Dendritic cell treated with granulocyte-macrophage colony-stimulating factor and Interleukin-4, amounts not matched to agents 40 ng/mL and 50 ng/mL, for 4 days (primary cell): ENCODE measurements at regions not wholly inside any gene's neighbourhood (a gene's known extent, or its start where the extent isn't known, plus 50 kb on each side); places are given as distances from the start of the nearest gene placed in this dataset.

ENCODE experiments used
- H3K27ac Mint-ChIP-seq: one replicate; pipeline ENCODE4 v1.8.0; 2022; ENCODE audit warnings: mild to moderate bottlenecking, mixed read lengths
- H3K27me3 Mint-ChIP-seq: one replicate; pipeline ENCODE4 v1.8.0; 2022; ENCODE audit warnings: mild to moderate bottlenecking, mixed read lengths
- H3K36me3 Mint-ChIP-seq: one replicate; pipeline ENCODE4 v1.8.0; 2022; ENCODE audit warnings: low read depth, mixed read lengths
- H3K4me1 Mint-ChIP-seq: one replicate; pipeline ENCODE4 v1.8.0; 2022; ENCODE audit warnings: low read depth, mixed read lengths
- H3K4me3 Mint-ChIP-seq: one replicate; pipeline ENCODE4 v1.8.0; 2022; ENCODE audit warnings: mild to moderate bottlenecking, moderate library complexity, mixed read lengths
- H3K9me3 Mint-ChIP-seq: one replicate; pipeline ENCODE4 v1.8.0; 2022; ENCODE audit warnings: mixed read lengths
- intact Hi-C: fragments of 100-400 bp; cut with micrococcal nuclease; formaldehyde crosslinking; loops from one replicate; pipeline ENCODE4 v1.15.0; 2022

DNA sequence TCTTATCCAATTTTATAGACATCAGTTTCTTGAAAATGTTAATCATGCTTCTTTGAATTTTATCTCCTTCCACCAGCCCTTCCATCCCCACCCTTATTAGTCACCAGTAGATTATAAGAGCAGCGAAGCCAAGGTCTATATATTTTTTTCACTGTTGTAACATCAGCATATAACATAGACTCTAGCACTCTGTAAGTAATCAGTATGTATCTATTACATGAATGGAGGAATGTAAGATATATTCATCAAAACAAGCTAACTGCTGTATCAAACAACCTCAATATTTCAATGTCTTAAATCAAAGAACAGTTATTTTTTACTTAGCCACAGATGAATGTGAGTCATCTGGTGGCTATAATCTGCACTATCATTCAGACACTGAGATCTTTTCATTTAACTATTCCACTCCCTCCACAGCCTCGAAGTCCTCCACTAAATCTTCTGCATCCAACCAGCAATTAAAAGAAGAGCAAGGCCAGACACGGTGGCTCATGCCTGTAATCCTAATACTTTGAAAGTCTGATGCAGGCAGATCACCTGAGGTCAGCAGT lies 178.9 kb downstream of the CENPC start:
- no peak overlapping the region for H3K27ac Mint-ChIP-seq
- no peak overlapping the region for H3K4me3 Mint-ChIP-seq
- H3K4me1 Mint-ChIP-seq = no peaks in the 10 kb centered on the region
- no peaks in the 10 kb centered on the region for H3K36me3 Mint-ChIP-seq
- H3K27me3 Mint-ChIP-seq = peaks cover 2% of the 10 kb centered on the region
- H3K9me3 Mint-ChIP-seq = peaks cover 27% of the 10 kb centered on the region
- intact Hi-C loops = no loop called here

DNA sequence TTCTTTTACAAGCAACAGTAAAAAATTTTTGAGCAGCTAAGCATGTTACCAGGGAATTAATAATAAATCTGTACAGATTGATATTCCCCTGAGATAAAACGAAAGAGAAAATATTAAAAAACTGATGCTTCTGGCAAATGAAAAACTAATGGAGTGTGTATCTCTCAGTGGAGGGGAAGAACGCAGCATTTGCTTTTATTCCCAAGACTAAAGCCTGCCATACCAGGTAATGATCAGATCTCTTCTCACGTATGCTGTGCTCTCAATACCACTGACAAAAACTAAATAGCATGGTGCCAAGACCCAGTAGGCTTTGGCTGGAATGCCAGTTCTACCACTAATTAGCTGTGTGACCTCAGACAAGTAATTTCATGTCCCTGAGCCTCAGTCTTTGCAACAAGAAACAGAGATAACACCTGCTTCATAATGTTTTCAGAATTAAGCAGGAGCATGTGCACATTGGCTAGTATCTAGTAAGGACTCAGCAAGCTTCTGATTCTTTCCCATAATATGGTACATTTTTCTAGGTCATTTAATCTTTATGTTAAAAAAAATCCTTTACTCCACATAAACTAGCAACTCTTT lies 179.6 kb downstream of the CENPC start:
- Mint-ChIP-seq H3K27ac (no peak overlapping the region), H3K4me3 (no peak overlapping the region), H3K36me3 (no peaks in the 10 kb centered on the region), H3K27me3 (peaks cover 2% of the 10 kb centered on the region), H3K9me3 (peaks cover 30% of the 10 kb centered on the region), H3K4me1 (no peaks in the 10 kb centered on the region)
- intact Hi-C loops = no loop called here

DNA sequence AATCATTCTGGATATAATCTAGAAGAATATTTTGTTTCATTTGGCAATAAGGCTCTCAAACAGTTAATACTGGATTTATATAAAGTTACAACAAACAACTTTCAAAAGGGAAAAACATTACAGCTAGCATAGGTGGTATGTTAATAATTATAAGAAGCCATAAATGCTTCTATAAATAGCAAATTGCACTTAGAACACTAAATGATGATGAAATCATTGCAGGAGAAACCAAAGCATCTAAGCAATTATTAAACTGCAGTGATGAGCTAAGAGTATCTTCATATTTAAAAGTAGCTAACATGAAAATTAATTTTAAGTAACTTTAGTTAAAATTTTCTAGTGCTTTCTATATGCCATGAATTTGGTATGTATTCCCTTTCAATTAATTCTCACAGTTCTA lies 189.5 kb downstream of the CENPC start:
- no peak overlapping the region for H3K27ac Mint-ChIP-seq
- H3K36me3 Mint-ChIP-seq = no peaks in the 10 kb centered on the region
- no peaks in the 10 kb centered on the region for H3K4me1 Mint-ChIP-seq
- H3K27me3 Mint-ChIP-seq = no peaks in the 10 kb centered on the region
- intact Hi-C loops = no loop called here
- no peaks in the 10 kb centered on the region for H3K9me3 Mint-ChIP-seq
- H3K4me3 Mint-ChIP-seq = no peak overlapping the region

DNA sequence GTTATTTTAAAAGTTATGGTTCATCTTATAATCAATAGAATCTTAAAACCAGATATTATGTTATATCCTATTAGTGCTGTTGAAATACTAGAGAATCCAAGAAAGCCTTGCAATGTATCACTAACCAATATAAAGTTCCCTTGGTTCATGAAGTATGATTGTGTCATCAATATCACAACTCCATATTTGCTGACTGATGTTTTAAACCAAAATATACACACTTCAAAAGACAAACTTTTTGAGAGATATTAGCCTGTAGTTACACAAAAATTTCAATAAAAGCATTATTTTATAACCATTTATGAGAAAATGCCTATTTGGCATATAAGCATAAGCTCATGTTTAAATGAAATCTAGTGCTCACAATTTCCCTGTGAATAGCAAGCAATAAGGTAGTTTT lies 198.6 kb downstream of the CENPC start:
- Mint-ChIP-seq H3K27me3 (no peaks in the 10 kb centered on the region), H3K36me3 (no peaks in the 10 kb centered on the region), H3K4me3 (no peak overlapping the region), H3K27ac (no peak overlapping the region), H3K9me3 (no peaks in the 10 kb centered on the region), H3K4me1 (peaks cover 7% of the 10 kb centered on the region)
- intact Hi-C loops = no loop called here

DNA sequence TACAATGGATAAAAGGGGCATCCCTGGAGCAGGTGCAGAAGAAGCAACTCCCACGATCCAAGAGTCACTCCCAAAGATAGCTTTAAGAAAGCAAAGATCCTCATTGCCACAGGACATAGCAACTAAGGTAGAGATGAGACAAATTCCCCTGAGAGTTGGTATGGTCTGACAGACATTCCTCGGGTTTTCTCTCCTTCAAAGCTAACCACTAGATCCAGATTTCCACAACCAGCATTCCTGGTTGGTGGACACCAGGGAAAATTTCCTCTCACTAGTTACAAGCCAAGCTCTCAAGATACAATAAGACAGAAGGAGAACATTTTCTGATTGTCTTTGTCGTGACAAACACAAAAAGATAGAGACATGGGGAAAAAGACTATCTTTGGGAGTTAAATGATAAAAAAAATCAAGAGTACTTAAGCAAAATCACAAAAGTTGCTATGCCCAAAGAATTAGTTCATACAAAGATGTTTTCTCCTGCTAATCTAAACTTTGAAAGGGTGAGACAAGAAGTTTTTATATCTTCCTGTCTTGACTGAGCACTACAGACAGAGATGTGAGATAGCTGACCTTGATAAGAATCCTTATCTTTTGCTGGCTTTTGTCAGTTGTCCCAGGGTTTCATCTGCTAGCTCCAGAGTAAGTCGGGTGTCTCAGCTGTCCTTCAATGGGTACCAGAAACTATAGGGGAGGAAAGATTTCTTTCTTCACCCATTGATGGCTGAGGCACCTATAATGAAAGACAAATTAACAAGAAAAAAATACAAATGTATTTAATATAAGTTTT lies 200.5 kb downstream of the CENPC start:
- intact Hi-C loops = no loop called here

DNA sequence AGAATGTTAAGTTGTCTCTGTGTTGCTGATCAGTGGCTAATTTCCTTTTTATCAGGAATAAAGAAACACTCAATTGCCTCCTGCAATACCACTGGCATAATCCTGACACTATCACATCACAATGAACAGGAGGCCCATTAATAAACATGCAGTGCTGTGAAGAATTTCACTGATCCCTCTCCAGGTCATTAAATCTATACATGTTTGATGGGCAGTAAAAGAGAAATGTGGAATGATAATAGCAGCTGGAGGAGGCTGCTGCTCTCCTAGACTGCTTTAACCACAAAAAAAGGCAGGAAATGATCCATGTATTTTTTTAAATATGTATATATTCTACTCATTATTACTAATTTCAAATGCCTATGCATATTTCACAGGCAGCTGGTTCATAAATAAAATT lies 202.1 kb downstream of the CENPC start:
- Mint-ChIP-seq H3K4me1 (peaks cover 7% of the 10 kb centered on the region), H3K4me3 (no peak overlapping the region), H3K9me3 (no peaks in the 10 kb centered on the region), H3K36me3 (no peaks in the 10 kb centered on the region), H3K27ac (no peak overlapping the region), H3K27me3 (no peaks in the 10 kb centered on the region)
- intact Hi-C loops = no loop called here

More for the DNA sequence above, 200.5 kb downstream of the CENPC start:
- Mint-ChIP-seq H3K27me3 (no peaks in the 10 kb centered on the region), H3K4me1 (peaks cover 7% of the 10 kb centered on the region), H3K36me3 (no peaks in the 10 kb centered on the region), H3K4me3 (no peak overlapping the region), H3K27ac (no peak overlapping the region), H3K9me3 (no peaks in the 10 kb centered on the region)

DNA sequence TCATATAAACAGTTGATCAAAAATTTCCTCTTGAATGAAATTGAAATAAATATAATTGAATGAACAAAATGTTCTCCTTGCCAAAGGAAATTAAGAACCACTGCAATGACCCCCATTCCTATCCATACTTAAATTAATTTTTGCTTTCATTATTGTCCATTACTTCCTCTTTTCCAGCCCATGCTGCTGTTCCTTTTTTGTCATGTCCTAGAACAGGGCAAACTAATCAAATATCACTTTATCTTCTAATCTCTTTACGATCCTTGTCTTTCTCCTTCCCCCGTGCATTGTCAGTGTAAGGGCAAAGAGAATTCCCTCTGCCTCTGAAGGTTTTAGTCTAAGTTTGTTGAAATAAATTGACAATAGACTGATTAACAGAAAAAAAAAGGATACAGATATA lies 203.0 kb downstream of the CENPC start:
- no peak overlapping the region for H3K27ac Mint-ChIP-seq
- no peaks in the 10 kb centered on the region for H3K36me3 Mint-ChIP-seq
- intact Hi-C loops = no loop called here
- H3K9me3 Mint-ChIP-seq = no peaks in the 10 kb centered on the region
- H3K27me3 Mint-ChIP-seq = no peaks in the 10 kb centered on the region
- H3K4me1 Mint-ChIP-seq = peaks cover 7% of the 10 kb centered on the region
- no peak overlapping the region for H3K4me3 Mint-ChIP-seq

DNA sequence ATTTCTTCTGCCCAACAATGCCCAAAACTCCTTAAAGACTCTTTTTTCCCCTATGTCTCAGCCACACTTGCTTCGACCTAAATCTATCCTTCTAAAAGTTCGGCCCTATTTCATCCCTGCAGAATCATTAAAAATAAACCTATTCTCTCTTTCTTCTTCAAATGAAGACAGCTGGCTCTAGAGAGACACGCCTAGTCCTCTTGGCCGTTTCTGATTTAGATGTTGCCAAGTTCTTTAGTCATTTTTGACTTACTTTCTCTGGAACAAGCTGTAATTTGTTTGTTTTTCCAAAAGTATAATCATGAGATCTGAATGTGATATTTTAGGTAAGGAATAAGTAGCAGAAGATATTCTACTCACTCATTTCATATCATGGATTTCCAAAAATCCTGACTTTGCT lies 211.6 kb downstream of the CENPC start:
- H3K27ac Mint-ChIP-seq = no peak overlapping the region
- no peaks in the 10 kb centered on the region for H3K9me3 Mint-ChIP-seq
- H3K4me1 Mint-ChIP-seq = no peaks in the 10 kb centered on the region
- peaks cover 2% of the 10 kb centered on the region for H3K27me3 Mint-ChIP-seq
- intact Hi-C loops = no loop called here
- H3K4me3 Mint-ChIP-seq = no peak overlapping the region
- H3K36me3 Mint-ChIP-seq = no peaks in the 10 kb centered on the region

DNA sequence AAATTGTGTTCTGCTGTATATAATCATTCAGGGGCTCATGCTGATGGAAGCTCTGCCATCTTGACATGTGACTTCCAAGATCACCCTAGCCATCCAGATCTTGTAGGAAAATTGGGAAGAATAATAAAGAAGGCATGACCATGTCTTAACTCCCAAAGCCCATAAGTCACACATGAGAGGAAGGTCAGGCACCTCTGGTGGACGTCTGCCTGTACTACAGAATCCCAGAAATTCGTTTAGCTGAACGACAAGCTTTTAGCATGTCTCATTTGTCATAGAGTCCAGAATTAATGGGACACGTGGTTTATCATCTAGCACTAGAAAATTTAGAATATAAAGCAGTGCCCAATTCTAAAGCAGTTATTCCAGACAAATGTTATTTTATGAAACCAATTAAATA lies 212.7 kb downstream of the CENPC start:
- H3K27ac Mint-ChIP-seq = no peak overlapping the region
- H3K27me3 Mint-ChIP-seq = peaks cover 2% of the 10 kb centered on the region
- intact Hi-C loops = no loop called here
- no peaks in the 10 kb centered on the region for H3K36me3 Mint-ChIP-seq
- H3K4me3 Mint-ChIP-seq = no peak overlapping the region
- no peaks in the 10 kb centered on the region for H3K9me3 Mint-ChIP-seq
- no peaks in the 10 kb centered on the region for H3K4me1 Mint-ChIP-seq

DNA sequence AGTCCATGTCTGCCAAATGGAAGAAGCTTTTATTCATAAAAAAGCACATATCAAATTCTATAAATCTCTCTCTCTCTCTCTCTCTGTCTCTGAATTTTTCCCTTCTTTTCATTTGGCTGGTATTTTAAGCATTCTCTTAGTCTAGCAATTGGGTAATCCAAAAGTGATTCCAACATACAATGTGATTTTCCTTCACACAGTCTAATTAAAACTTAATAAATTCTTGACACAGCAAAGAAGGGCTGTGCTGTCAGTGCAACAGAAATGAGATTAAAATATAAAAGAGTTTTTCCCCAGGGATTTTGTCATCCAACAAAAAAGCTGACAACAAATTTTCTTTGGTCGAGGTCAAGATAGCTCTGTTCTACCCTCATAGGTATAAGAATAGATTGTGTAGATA lies 216.9 kb downstream of the CENPC start:
- intact Hi-C loops = no loop called here
- Mint-ChIP-seq H3K4me3 (no peak overlapping the region), H3K4me1 (no peaks in the 10 kb centered on the region), H3K36me3 (no peaks in the 10 kb centered on the region), H3K27ac (no peak overlapping the region), H3K27me3 (no peaks in the 10 kb centered on the region), H3K9me3 (no peaks in the 10 kb centered on the region)

DNA sequence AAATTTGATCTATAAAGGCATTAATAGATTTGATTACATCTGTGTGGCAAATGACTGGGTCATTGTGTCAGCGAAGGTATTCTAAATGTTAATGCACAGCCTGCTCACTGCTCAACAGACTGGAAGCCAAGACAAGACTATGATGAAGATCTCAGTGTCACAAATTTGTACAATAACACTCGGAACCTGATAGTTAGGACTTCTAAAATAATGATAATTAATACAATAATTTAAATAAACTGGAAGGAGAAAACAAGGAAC lies 217.4 kb downstream of the CENPC start:
- Mint-ChIP-seq H3K4me1 (no peaks in the 10 kb centered on the region), H3K27me3 (no peaks in the 10 kb centered on the region), H3K9me3 (no peaks in the 10 kb centered on the region), H3K36me3 (no peaks in the 10 kb centered on the region), H3K27ac (no peak overlapping the region), H3K4me3 (no peak overlapping the region)
- intact Hi-C loops = no loop called here

DNA sequence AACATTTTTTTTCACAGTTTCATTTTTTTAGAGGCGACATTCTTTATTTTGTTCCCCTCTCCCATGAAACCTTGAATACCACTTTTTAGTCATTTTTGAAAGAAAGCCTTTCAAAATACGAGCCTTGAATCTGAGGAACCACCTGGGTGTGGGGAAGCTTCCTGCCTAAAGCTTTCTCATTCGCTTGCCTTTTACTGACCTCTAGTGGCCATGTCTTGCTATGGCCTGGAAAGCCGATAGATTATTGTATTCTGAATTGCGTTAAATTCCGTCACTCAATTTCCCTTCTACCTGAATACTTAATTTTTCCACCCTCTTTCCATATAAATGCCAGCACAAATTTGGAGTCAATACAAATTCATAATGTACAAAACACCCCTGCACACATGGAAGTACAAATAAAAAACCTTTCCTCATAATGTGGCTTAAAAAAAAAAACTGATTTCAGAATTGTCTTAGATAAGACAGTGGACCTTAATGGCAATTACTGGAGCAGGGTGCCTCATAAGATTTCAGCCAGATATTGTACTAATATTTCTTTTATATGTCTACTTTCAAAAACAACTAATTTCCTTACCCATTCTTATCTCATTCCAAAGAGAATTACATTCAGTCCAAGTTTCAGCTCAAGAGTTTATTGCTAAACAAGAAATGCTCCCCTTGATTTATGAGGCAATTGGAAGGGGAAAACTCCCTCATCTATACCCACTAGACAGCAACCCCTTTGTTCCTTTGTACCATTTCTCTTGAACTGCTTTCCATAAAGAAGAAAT lies 217.9 kb downstream of the CENPC start:
- intact Hi-C loops = loop anchor here (1.0 kb wide), 1 partner anchor 239 kb away; no protein-coding TSS in a partner anchor
- no peaks in the 10 kb centered on the region for H3K9me3 Mint-ChIP-seq
- no peak overlapping the region for H3K27ac Mint-ChIP-seq
- no peaks in the 10 kb centered on the region for H3K4me1 Mint-ChIP-seq
- no peaks in the 10 kb centered on the region for H3K27me3 Mint-ChIP-seq
- no peaks in the 10 kb centered on the region for H3K36me3 Mint-ChIP-seq
- H3K4me3 Mint-ChIP-seq = no peak overlapping the region

DNA sequence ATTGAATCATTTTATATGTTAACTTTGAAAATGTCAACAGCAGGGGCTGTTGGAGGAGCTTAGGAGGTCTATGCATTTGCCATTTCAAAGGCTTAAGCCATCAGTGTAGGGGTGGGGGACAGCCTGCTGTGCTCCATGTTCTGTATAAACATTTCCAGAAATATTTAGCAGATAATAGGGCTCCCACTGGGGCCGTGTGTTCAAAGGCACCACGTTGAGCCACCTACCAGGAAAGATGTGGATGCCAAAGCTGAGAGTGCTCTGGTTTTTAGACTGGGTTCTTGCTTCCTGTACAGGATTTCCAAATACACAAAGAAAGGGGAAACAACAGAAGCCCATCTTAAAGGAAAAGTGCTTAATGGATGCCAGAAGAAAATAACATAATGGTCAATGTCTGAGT lies 219.5 kb downstream of the CENPC start:
- H3K9me3 Mint-ChIP-seq = no peaks in the 10 kb centered on the region
- H3K4me1 Mint-ChIP-seq = no peaks in the 10 kb centered on the region
- intact Hi-C loops = no loop called here
- H3K36me3 Mint-ChIP-seq = no peaks in the 10 kb centered on the region
- H3K27me3 Mint-ChIP-seq = no peaks in the 10 kb centered on the region
- H3K4me3 Mint-ChIP-seq = no peak overlapping the region
- no peak overlapping the region for H3K27ac Mint-ChIP-seq

DNA sequence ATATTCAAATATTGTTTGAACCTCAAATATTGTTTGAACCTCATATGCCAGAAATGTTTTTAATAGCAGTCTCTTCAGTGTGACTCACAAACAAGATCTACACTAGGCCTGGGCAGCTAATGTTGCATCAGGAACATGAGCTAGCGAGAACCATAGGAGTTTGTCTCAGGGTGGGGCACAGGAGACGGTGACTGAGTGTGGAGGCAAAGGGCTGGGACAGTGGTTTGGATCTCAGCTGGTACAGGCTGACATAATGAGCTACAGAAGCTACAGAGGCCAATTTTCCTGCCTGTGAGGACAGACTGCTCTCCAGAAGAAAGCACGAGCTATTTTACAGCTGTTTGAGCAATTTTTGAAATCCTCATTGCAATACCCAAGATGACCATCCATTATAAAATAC lies 224.7 kb downstream of the CENPC start:
- intact Hi-C loops = no loop called here
- H3K27me3 Mint-ChIP-seq = no peaks in the 10 kb centered on the region
- H3K9me3 Mint-ChIP-seq = no peaks in the 10 kb centered on the region
- H3K27ac Mint-ChIP-seq = no peak overlapping the region
- no peaks in the 10 kb centered on the region for H3K4me1 Mint-ChIP-seq
- no peaks in the 10 kb centered on the region for H3K36me3 Mint-ChIP-seq
- H3K4me3 Mint-ChIP-seq = no peak overlapping the region
